DOHH2 (cell line): ENCODE measurements at regions not wholly inside any gene's neighbourhood (a gene's known extent, or its start where the extent isn't known, plus 50 kb on each side); places are given as distances from the start of the nearest gene placed in this dataset.

Source experiments
- H3F3A ChIP-seq: fragments of 200-600 bp; sonication (generic), shearing (Covaris generic); 2 replicates; pipeline ENCODE4 v1.6.0; 2016; ENCODE audit warnings: antibody characterized with exemption, mild to moderate bottlenecking; ENCODE audit not compliant: control insufficient read depth, insufficient read depth
- H3K27ac ChIP-seq: fragments of 200-600 bp; sonication (generic); 2 replicates; pipeline ENCODE4 v1.5.1; 2014; ENCODE audit warnings: low read depth, mild to moderate bottlenecking, low read length, moderate library complexity
- H3K27me3 ChIP-seq: fragments of 200-600 bp; sonication (generic); 2 replicates; pipeline ENCODE4 v1.6.1; 2014; ENCODE audit warnings: mild to moderate bottlenecking, low read length, mixed read lengths; ENCODE audit not compliant: control insufficient read depth
- H3K36me3 ChIP-seq: fragments of 200-600 bp; sonication (generic); 2 replicates; pipeline ENCODE4 v1.6.1; 2014; ENCODE audit warnings: mild to moderate bottlenecking, low read length, moderate library complexity, mixed read lengths; ENCODE audit not compliant: control insufficient read depth
- H3K4me1 ChIP-seq: fragments of 200-600 bp; sonication (generic); 2 replicates; pipeline ENCODE4 v1.6.1; 2014; ENCODE audit warnings: mild to moderate bottlenecking, low read length, mixed read lengths; ENCODE audit not compliant: control insufficient read depth
- H3K4me2 ChIP-seq: fragments of 200-600 bp; sonication (generic); 2 replicates; pipeline ENCODE4 v1.6.0; 2014; ENCODE audit warnings: mild to moderate bottlenecking, low read length, moderate library complexity
- H3K4me3 ChIP-seq: fragments of 200-600 bp; sonication (generic); 2 replicates; pipeline ENCODE4 v1.5.1; 2014; ENCODE audit warnings: mild to moderate bottlenecking, low read length, mixed read lengths
- H3K79me2 ChIP-seq: fragments of 200-600 bp; sonication (generic); 2 replicates; pipeline ENCODE4 v1.6.1; 2014; ENCODE audit warnings: mild to moderate bottlenecking, low read length, mixed read lengths; ENCODE audit not compliant: control insufficient read depth
- H3K9me2 ChIP-seq: fragments of 200-600 bp; sonication (generic); replicated peaks from 2 replicates; pipeline ENCODE4 v1.6.1; 2014; ENCODE audit warnings: mild to moderate bottlenecking, low read length, mixed read lengths; ENCODE audit not compliant: control insufficient read depth
- H3K9me3 ChIP-seq: fragments of 200-600 bp; sonication (generic); 2 replicates; pipeline ENCODE4 v1.6.1; 2014; ENCODE audit warnings: antibody characterized with exemption, low read length, mixed read lengths; ENCODE audit not compliant: control insufficient read depth, insufficient read depth
- H4K20me1 ChIP-seq: fragments of 200-600 bp; sonication (generic); 2 replicates; pipeline ENCODE4 v1.6.0; 2014; ENCODE audit warnings: low read depth, mild to moderate bottlenecking, antibody characterized with exemption, low read length, moderate library complexity; ENCODE audit not compliant: control insufficient read depth, insufficient read depth
- EZH2phosphoT487 ChIP-seq: fragments of 200-600 bp; sonication (generic); IDR thresholded peaks from 2 replicates; pipeline ENCODE4 v1.6.1; 2017; ENCODE audit warnings: borderline replicate concordance, mild to moderate bottlenecking, antibody characterized with exemption, low read length, moderate library complexity, mixed read lengths
- TF ChIP-seq, protein P1 (sequence below): fragments of 200-600 bp; sonication (generic); IDR thresholded peaks from one replicate; pipeline ENCODE4 v1.5.1; 2014; ENCODE audit warnings: antibody characterized with exemption, mild to moderate bottlenecking, low read depth, low read length; ENCODE audit not compliant: poor library complexity, severe bottlenecking

DNA sequence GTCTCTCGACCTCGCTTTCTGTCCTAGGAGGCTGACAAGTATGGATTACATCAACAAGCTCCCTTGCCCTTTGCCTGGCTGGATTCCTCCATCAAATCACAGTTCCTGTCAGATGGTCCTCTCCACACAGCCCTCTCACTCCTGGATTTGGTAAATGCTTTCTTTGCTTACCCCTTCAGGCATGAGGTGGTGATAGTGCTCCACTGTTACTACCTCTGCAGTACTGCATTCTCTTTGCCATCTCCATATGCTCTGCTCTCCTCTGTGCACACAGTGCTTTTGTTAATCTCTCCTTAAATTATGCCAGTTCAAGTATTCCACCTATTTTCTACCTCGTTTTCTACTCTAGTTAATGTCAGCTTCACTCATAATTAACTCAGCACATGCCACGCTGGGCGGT is 279.2 kb downstream of the DMAC1 start:
- Histone ChIP-seq H3K36me3 (no peaks in the 10 kb centered on the region), H3K4me1 (no peaks in the 10 kb centered on the region), H3K27ac (no peak overlapping the region), H3K9me3 (no peaks in the 10 kb centered on the region), H3K4me3 (no peak overlapping the region), H3F3A (no peaks in the 10 kb centered on the region), H3K9me2 (no peaks in the 10 kb centered on the region), H3K79me2 (no peaks in the 10 kb centered on the region), H3K27me3 (no peaks in the 10 kb centered on the region; the same call in 1 of the 2 replicates), H3K4me2 (no peak overlapping the region), H4K20me1 (no peaks in the 10 kb centered on the region)
- TF ChIP-seq, protein P1, sequence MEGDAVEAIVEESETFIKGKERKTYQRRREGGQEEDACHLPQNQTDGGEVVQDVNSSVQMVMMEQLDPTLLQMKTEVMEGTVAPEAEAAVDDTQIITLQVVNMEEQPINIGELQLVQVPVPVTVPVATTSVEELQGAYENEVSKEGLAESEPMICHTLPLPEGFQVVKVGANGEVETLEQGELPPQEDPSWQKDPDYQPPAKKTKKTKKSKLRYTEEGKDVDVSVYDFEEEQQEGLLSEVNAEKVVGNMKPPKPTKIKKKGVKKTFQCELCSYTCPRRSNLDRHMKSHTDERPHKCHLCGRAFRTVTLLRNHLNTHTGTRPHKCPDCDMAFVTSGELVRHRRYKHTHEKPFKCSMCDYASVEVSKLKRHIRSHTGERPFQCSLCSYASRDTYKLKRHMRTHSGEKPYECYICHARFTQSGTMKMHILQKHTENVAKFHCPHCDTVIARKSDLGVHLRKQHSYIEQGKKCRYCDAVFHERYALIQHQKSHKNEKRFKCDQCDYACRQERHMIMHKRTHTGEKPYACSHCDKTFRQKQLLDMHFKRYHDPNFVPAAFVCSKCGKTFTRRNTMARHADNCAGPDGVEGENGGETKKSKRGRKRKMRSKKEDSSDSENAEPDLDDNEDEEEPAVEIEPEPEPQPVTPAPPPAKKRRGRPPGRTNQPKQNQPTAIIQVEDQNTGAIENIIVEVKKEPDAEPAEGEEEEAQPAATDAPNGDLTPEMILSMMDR: no peak
- TF ChIP-seq EZH2phosphoT487: no peak

DNA sequence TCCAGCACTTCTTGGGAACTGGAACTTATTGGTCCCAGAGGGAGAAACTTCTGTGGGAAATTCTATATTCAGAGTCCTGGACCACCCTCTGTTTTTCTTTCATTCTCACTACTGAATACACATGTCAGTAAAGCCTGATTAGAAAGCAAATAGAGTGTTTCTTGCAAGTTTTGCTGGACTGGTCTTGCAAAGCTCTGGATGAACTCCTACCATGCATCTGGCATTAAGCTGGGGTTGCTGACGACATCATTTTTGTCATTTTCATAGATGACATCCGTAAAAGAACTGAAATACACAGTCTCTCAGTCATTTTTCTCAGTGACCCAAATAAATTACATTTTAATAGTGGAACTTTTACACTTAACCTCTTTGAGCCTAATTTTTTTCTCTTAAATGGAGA is 283.2 kb downstream of the DMAC1 start:
- Histone ChIP-seq H4K20me1 (no peaks in the 10 kb centered on the region), H3F3A (no peaks in the 10 kb centered on the region), H3K9me3 (no peaks in the 10 kb centered on the region), H3K27ac (no peak overlapping the region), H3K4me3 (no peak overlapping the region), H3K79me2 (no peaks in the 10 kb centered on the region), H3K9me2 (no peaks in the 10 kb centered on the region), H3K4me2 (no peak overlapping the region), H3K36me3 (no peaks in the 10 kb centered on the region), H3K27me3 (no peaks in the 10 kb centered on the region), H3K4me1 (no peaks in the 10 kb centered on the region)
- no peak for TF ChIP-seq EZH2phosphoT487
- TF ChIP-seq, protein P1: no peak

- no peaks in the 10 kb centered on the region for H3K9me2 ChIP-seq
- TF ChIP-seq, protein P1: no peak
- no peak for TF ChIP-seq EZH2phosphoT487
- no peaks in the 10 kb centered on the region for H3F3A ChIP-seq
Measured at GRCh38 chr9:7510199-7510598, 289.4 kb downstream of the DMAC1 start.

More at GRCh38 chr9:7510199-7510598, 289.4 kb downstream of the DMAC1 start:
- no peak overlapping the region for H3K4me2 ChIP-seq
- H3K4me1 ChIP-seq: no peaks in the 10 kb centered on the region
- H3K79me2 ChIP-seq: no peaks in the 10 kb centered on the region
- no peaks in the 10 kb centered on the region for H3K27me3 ChIP-seq
- no peaks in the 10 kb centered on the region for H3K9me3 ChIP-seq
- H4K20me1 ChIP-seq: no peaks in the 10 kb centered on the region
- H3K36me3 ChIP-seq: no peaks in the 10 kb centered on the region
- no peak overlapping the region for H3K27ac ChIP-seq
- H3K4me3 ChIP-seq: no peak overlapping the region
